Nephron (organoid): ENCODE measurements at regions not wholly inside any gene's neighbourhood (a gene's known extent, or its start where the extent isn't known, plus 50 kb on each side); places are given as distances from the start of the nearest gene placed in this dataset.

Experiments used
- H3K27ac Mint-ChIP-seq, 3 experiments: 2 replicates each; pipeline ENCODE4 v1.8.0; 2020; ENCODE audit warnings: mixed read lengths in 3 of 3, mild to moderate bottlenecking in 2 of 3, moderate library complexity in 1 of 3
- H3K27me3 Mint-ChIP-seq: 2 replicates; pipeline ENCODE4 v1.8.0; 2021; ENCODE audit warnings: low read depth, mild to moderate bottlenecking, moderate library complexity, mixed read lengths
- H3K36me3 Mint-ChIP-seq: 2 replicates; pipeline ENCODE4 v1.8.0; 2020; ENCODE audit warnings: low read depth, mixed read lengths
- H3K4me1 Mint-ChIP-seq: 2 replicates; pipeline ENCODE4 v1.8.0; 2020; ENCODE audit warnings: mixed read lengths
- H3K4me3 Mint-ChIP-seq, 3 experiments: 2 replicates each; pipeline ENCODE4 v1.8.0; 2020; ENCODE audit warnings: mild to moderate bottlenecking in 3 of 3, mixed read lengths in 3 of 3, moderate library complexity in 2 of 3
- H3K9me3 Mint-ChIP-seq: 2 replicates; pipeline ENCODE4 v1.8.0; 2020; ENCODE audit warnings: mixed read lengths
- CTCF ChIP-seq, 3 experiments: fragments of 200-600 bp; sonication (generic); IDR thresholded peaks; one replicate each; pipeline ENCODE4 v1.5.0; 2021; ENCODE audit warnings: antibody characterized with exemption in 3 of 3; ENCODE audit not compliant: unreplicated experiment in 3 of 3

DNA sequence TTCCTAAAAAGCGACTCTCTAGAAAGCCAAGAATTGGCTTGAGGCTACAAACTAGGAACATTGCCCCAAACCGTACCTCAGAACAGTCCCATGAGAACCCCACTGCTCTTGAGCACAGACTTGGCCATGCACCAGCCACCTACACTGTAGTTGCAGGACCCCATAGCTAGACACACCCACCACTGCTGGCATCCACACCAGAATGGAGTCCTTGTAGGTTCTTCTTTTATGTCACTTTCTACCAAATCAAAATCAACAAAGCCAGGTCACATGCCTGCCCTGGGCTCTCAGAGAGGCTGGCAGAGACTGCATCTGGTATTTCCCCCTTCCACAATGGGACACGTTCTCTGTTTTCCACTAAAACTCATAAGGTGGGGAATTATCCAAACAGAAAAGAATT lies 290.5 kb downstream of the SHOX2 start:
- Mint-ChIP-seq H3K27me3 (no peaks in the 10 kb centered on the region), H3K9me3 (no peaks in the 10 kb centered on the region)

DNA sequence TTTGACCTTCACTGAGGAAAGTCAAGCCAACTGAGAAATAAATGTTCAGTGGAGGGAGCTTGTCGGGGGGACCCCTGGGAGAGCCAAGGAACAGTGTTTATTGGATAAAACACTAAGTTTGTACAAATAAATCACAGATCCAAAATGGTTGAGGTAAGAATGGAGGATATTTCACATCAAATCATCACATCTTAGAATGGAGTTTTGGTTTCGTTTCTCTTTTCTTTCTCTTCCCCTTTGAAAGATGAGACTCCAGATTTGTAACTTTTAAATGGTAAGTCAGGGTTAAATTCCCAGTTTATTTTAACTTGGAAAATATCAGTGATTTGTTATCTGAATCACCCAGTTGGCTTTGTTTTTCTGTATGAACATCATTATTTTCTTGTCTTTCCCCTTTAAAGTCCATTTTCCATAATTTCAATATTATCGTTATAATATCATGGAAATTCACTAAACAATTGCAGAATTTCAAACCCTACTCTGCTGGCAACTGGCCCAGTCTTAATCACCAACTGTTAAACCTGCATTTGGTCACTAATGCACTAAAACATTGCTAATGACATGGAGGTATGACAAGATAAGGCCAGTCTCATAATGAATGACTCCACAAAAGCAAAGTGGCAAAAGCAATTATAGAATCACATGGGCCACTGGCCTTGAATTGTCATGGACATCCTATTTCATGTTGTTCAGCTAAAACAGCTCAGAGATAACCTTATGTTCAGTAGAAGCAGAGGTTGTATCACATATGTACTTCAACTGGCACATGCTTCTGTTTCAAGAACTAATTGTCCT lies 295.1 kb downstream of the SHOX2 start:
- no peak overlapping the region for H3K27ac Mint-ChIP-seq
- H3K9me3 Mint-ChIP-seq, result no peaks in the 10 kb centered on the region
- H3K27me3 Mint-ChIP-seq, result no peaks in the 10 kb centered on the region
- H3K4me3 Mint-ChIP-seq, result no peak overlapping the region
- no peaks in the 10 kb centered on the region for H3K36me3 Mint-ChIP-seq
- H3K4me1 Mint-ChIP-seq, result no peaks in the 10 kb centered on the region
- no peak for TF ChIP-seq CTCF (IDR thresholded peaks at IDR 0.05; ENCODE audit: unreplicated experiment in 3 of 3)

More for the DNA sequence above, 290.5 kb downstream of the SHOX2 start:
- Mint-ChIP-seq H3K27ac (no peak overlapping the region), H3K4me1 (peaks cover 11% of the 10 kb centered on the region), H3K36me3 (no peaks in the 10 kb centered on the region), H3K4me3 (no peak overlapping the region)
- TF ChIP-seq CTCF (IDR thresholded peaks at IDR 0.05; ENCODE audit: unreplicated experiment in 3 of 3), result no peak

- H3K27ac Mint-ChIP-seq, result no peak overlapping the region
- no peaks in the 10 kb centered on the region for H3K36me3 Mint-ChIP-seq
- no peaks in the 10 kb centered on the region for H3K4me1 Mint-ChIP-seq
- no peaks in the 10 kb centered on the region for H3K27me3 Mint-ChIP-seq
- H3K9me3 Mint-ChIP-seq, result peaks cover 9% of the 10 kb centered on the region
- TF ChIP-seq CTCF (IDR thresholded peaks at IDR 0.05; ENCODE audit: unreplicated experiment in 3 of 3), result no peak
- no peak overlapping the region for H3K4me3 Mint-ChIP-seq
Observed at GRCh38 chr3:157807280-157807679, 298.9 kb downstream of the SHOX2 start.

- Mint-ChIP-seq H3K36me3 (no peaks in the 10 kb centered on the region), H3K9me3 (peaks cover 23% of the 10 kb centered on the region), H3K27me3 (no peaks in the 10 kb centered on the region), H3K4me1 (no peaks in the 10 kb centered on the region), H3K27ac (no peak overlapping the region), H3K4me3 (no peak overlapping the region)
- no peak for TF ChIP-seq CTCF (IDR thresholded peaks at IDR 0.05; ENCODE audit: unreplicated experiment in 3 of 3)
Observed at GRCh38 chr3:157805538-157805937, 300.7 kb downstream of the SHOX2 start.

DNA sequence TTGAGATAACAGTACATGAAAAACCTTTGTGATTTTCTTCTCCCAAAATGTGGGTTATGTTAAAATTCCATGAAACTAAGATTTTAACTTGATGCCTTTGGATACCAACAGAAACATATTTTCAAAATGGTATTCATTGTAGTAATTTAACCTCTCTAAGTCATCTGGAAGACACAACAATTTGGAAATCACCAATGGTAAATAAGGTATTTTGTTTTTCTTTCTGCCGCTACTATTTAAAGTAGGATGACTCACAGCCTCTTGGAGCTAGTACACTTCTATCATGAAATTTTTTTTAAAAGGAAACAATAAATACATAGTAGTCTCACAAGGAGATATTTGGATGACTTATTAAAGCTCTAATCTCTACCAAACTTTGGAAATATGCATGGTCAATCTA lies 291.6 kb upstream of the VEPH1 start:
- peak overlapping the region in 1 of 3 experiments; percentile 51 for H3K27ac Mint-ChIP-seq
- TF ChIP-seq CTCF (IDR thresholded peaks at IDR 0.05; ENCODE audit: unreplicated experiment in 3 of 3), result no peak
- no peaks in the 10 kb centered on the region for H3K36me3 Mint-ChIP-seq
- H3K4me3 Mint-ChIP-seq, result no peak overlapping the region
- peaks cover 14% of the 10 kb centered on the region for H3K4me1 Mint-ChIP-seq
- H3K9me3 Mint-ChIP-seq, result peaks cover 11% of the 10 kb centered on the region
- peaks cover 4% of the 10 kb centered on the region for H3K27me3 Mint-ChIP-seq

DNA sequence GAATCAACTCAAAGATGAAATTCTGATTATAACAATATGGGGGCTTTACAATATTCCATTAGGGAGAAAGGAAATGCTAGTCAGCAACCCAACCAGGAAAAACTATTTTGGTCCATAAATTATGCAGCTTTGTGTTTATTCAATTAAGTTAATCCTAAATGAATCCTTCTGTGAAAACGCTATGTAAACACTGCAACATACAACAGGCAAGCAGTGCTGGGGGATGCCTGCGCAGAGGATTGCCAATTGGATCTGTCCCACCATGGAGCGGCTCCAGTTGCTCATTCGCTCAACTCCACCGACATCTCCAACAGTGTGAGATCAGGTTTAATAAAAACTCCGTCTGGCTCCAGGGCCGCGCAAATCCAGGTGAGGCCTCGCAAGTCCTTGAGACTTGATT lies 290.5 kb upstream of the VEPH1 start:
- Mint-ChIP-seq H3K27me3 (peaks cover 4% of the 10 kb centered on the region), H3K36me3 (no peaks in the 10 kb centered on the region), H3K27ac (peak overlapping the region in 1 of 3 experiments; percentile 47), H3K4me3 (no peak overlapping the region), H3K4me1 (peaks cover 14% of the 10 kb centered on the region), H3K9me3 (peaks cover 5% of the 10 kb centered on the region)
- TF ChIP-seq CTCF (IDR thresholded peaks at IDR 0.05; ENCODE audit: unreplicated experiment in 3 of 3), result no peak
